AG10803 (cell line): ENCODE measurements at regions not wholly inside any gene's neighbourhood (a gene's known extent, or its start where the extent isn't known, plus 50 kb on each side); places are given as distances from the start of the nearest gene placed in this dataset.
A peak's percentile ranks its signal among the peaks of the same experiment; 100 is the strongest.

ENCODE experiments used
- DNase-seq: peaks from one replicate; pipeline ENCODE4 v3.0.0; 2010; ENCODE audit warnings: low read depth
- H3K4me3 ChIP-seq: 2 replicates; pipeline ENCODE4 v1.5.1; 2011; ENCODE audit warnings: mild to moderate bottlenecking, low read length, control low read depth
- TF ChIP-seq, protein P1 (sequence below): conservative IDR thresholded peaks from 2 replicates; pipeline ENCODE4 v1.5.1; 2011; ENCODE audit warnings: mild to moderate bottlenecking, low read length, control low read depth, inconsistent platforms

GRCh38 chr7:17489961-17490360 lies 191.5 kb downstream of the AHR start:
- DNase-seq: no peak
- TF ChIP-seq, protein P1, sequence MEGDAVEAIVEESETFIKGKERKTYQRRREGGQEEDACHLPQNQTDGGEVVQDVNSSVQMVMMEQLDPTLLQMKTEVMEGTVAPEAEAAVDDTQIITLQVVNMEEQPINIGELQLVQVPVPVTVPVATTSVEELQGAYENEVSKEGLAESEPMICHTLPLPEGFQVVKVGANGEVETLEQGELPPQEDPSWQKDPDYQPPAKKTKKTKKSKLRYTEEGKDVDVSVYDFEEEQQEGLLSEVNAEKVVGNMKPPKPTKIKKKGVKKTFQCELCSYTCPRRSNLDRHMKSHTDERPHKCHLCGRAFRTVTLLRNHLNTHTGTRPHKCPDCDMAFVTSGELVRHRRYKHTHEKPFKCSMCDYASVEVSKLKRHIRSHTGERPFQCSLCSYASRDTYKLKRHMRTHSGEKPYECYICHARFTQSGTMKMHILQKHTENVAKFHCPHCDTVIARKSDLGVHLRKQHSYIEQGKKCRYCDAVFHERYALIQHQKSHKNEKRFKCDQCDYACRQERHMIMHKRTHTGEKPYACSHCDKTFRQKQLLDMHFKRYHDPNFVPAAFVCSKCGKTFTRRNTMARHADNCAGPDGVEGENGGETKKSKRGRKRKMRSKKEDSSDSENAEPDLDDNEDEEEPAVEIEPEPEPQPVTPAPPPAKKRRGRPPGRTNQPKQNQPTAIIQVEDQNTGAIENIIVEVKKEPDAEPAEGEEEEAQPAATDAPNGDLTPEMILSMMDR: no peak
- no peak overlapping the region for H3K4me3 ChIP-seq

GRCh38 chr7:17490825-17491224 lies 192.4 kb downstream of the AHR start:
- no peak overlapping the region for H3K4me3 ChIP-seq
- TF ChIP-seq, protein P1: no peak
- DNase-seq: no peak

GRCh38 chr7:17492437-17492836 lies 194.0 kb downstream of the AHR start:
- H3K4me3 ChIP-seq: no peak overlapping the region
- TF ChIP-seq, protein P1: no peak
- no peak for DNase-seq

- H3K4me3 ChIP-seq: no peak overlapping the region
- DNase-seq: peak; percentile 54
- TF ChIP-seq, protein P1: no peak
Measured at GRCh38 chr7:17493446-17493845, 195.0 kb downstream of the AHR start.

- TF ChIP-seq, protein P1: no peak
- H3K4me3 ChIP-seq: no peak overlapping the region
- DNase-seq: no peak
Measured at GRCh38 chr7:17495655-17496394, 197.4 kb downstream of the AHR start.

DNA sequence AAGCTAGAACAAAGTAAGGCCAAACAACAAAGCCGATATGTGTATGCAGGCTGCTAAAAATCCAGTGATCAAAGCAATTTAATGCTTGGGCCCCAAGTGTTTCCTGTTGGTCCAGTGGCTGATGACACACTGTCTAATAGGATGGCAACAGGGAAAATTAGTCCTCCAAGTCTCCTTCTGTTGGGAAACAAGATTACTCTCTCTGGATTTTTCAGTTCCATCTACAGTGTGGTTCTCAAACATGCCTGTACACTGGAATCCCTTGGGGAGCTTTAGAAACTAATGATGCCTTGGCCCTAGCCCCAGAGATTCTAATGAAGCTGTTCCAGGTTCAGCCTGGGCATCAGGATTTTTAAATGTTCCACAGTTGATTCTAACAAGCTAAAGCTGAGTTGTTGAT lies 198.7 kb downstream of the AHR start:
- peak; percentile 78 for DNase-seq
- no peak overlapping the region for H3K4me3 ChIP-seq
- TF ChIP-seq, protein P1: no peak

- H3K4me3 ChIP-seq: no peak overlapping the region
- TF ChIP-seq, protein P1: no peak
- DNase-seq: no peak
Measured at GRCh38 chr7:17497549-17498167, 199.2 kb downstream of the AHR start.
